ENCODE measurements at regions not wholly inside any gene's neighbourhood (a gene's known extent, or its start where the extent isn't known, plus 50 kb on each side); places are given as distances from the start of the nearest gene placed in this dataset.
"Not testable (repeated sequence)": the region's sequence is repeated elsewhere in the genome, so short reads cannot be mapped to it uniquely, and the experiment has no call there.

DNA sequence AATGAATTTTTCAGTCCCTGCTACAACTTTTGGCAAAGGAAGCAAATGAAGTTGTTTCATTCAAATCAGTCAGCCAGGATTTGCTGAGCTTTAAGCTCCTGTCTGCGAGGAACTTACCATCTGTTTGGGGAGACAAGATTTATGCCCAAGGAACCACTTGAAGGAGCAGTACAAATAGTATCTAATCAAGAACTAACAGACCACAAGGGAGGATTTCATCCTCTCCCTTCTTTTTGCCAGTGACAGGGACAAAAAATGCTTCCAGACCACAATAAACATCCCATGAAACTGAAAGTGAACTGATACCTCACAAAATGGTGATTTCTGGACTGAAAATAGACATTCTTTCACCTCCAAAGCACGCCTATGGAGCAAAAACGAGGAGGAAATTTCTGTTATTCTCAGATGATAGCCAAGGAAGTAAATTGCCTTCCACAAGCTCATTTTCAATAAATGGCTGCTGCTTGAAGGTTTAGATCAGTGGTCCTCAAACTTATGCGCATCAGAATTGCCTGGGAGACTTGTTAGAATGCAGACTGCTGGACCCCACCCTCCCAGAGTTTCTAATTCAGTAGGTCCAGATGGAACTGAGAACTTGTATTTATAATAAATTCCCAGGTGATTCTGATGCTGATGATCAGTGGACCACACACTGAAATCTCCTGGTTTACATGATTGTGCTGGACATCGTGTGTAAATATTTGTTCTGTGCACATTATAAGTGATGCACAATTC, 202.4 kb upstream of the GADL1 start:
- H3K4me3 ChIP-seq (ENCODE audit: low read depth, low read length), result no peak overlapping the region
- TF ChIP-seq, protein P1, sequence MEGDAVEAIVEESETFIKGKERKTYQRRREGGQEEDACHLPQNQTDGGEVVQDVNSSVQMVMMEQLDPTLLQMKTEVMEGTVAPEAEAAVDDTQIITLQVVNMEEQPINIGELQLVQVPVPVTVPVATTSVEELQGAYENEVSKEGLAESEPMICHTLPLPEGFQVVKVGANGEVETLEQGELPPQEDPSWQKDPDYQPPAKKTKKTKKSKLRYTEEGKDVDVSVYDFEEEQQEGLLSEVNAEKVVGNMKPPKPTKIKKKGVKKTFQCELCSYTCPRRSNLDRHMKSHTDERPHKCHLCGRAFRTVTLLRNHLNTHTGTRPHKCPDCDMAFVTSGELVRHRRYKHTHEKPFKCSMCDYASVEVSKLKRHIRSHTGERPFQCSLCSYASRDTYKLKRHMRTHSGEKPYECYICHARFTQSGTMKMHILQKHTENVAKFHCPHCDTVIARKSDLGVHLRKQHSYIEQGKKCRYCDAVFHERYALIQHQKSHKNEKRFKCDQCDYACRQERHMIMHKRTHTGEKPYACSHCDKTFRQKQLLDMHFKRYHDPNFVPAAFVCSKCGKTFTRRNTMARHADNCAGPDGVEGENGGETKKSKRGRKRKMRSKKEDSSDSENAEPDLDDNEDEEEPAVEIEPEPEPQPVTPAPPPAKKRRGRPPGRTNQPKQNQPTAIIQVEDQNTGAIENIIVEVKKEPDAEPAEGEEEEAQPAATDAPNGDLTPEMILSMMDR (IDR thresholded peaks at IDR 0.05; ENCODE audit: control insufficient read depth, extremely low read depth, insufficient read depth), result no peak
- no peak for DNase-seq (ENCODE audit: low read depth)

DNA sequence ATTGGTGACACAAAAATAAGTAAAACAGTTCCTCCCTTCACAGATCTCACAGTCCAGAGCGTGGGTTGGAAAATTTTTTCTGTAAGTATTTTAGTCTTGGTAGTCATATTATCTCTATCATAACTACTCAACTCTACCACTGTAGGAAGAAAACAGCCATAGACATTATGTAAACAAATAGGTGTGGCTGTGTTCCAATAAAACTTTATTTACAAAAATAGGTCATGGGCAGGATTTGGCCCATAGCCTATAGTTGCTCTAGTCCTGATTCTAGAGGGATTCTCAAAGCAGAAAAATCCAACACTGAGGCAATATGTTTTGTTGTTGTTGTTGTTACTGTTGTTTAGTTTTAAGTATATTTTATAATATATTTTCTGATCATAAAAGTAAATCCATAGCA, 206.1 kb upstream of the GADL1 start:
- DNase-seq (ENCODE audit: low read depth), result peak; percentile 35
- H3K4me3 ChIP-seq (ENCODE audit: low read depth, low read length), result no peak overlapping the region
- TF ChIP-seq, protein P1 (IDR thresholded peaks at IDR 0.05; ENCODE audit: control insufficient read depth, extremely low read depth, insufficient read depth), result no peak

DNA sequence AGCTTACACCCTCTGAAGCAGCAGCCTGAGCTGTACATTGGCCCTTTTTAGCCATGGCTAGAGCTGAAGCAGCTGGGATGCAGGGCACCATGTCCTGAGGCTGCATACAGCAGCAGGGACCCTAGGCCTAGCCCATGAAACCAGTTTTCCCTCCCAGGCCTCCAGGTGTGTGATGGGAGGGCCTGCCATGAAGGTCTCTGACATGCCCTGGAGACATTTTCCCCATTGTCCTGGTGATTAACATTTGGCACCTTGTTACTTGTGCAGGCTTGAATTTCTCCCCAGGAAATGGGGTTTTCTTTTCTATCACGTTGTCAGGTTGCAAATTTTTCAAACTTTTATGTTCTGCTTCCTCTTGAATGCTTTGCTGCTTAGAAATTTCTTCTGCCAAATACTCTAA, 206.8 kb upstream of the GADL1 start:
- not testable (repeated sequence) for DNase-seq (ENCODE audit: low read depth); H3K4me3 ChIP-seq (ENCODE audit: low read depth, low read length)

DNA sequence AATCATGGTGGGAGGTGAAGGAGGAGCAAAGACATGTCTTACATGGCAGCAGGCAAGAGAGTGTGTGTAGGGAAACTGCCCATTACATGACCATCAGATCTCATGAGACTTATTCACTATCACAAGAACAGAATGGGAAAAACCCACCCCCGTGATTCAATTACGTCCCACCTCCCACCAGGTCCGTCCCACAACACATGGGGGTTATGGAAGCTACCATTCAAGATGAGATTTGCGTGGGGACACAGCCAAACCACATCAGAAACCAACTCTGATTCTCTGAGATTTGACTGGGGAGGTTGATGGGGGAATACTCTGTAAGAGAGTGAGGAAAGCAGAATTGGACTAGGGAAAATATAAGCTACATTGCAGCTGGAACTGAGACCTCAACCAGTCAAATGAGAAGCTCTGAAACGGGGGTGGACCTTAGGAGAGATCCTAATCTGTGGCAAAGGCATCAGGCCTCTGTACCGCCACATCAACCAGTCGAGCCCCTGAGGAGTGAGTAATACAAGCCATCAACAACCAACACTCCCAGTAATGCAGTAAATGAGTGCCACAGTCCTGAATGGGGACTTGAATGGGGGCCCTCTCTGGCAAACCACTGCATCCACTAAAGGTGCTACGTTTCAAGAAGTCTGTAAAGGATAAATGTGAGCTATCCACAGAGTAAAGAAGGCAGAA, 207.9 kb upstream of the GADL1 start:
- TF ChIP-seq, protein P1 (IDR thresholded peaks at IDR 0.05; ENCODE audit: control insufficient read depth, extremely low read depth, insufficient read depth), result no peak
- H3K4me3 ChIP-seq (ENCODE audit: low read depth, low read length), result no peak overlapping the region
- DNase-seq (ENCODE audit: low read depth), result no peak

DNA sequence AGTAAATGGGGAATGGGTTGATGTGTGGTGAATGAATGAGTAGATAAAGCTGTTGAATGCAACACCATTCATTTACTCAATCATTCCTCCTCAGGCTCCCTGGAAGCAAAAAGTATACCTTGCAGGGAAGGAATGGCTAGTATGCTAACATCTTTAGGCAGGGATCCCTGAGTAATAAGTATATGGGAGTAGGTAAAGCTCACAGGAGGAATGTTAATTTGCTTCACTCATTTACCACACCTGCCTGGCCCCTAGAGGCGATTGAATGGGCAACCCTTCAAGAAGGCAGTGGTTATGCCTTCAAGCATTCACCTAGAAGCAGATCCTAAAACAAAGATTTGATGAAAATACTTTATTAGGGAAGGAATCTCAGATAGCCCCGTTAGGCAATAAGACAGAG, 208.7 kb upstream of the GADL1 start:
- H3K4me3 ChIP-seq (ENCODE audit: low read depth, low read length), result no peak overlapping the region
- TF ChIP-seq, protein P1 (IDR thresholded peaks at IDR 0.05; ENCODE audit: control insufficient read depth, extremely low read depth, insufficient read depth), result no peak
- no peak for DNase-seq (ENCODE audit: low read depth)

DNA sequence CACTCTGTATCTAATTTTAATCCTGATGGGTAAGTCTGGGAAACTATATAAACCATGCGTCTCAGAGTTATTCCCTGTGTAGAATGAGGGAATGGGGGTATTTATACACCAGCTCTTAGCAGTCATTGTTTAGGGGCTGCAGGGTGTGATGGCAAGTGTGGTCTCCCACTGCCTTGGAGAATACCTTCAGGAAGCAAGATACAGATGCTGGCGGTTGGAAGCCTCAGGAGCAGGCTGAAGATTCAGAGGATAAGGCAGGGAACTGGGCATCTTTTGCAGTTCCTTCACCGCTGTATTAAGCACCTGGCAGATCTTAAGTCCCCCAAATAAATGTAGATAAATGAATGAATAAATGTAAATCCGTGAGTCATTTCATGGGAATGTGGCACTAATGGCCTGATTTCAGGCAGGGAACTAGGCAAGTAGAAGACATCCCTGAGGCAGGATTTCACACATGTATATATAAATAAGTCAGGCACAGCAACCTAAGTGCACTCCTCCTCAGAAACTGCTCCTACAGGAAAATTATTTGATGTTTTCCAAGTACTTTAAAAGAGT, 209.2 kb upstream of the GADL1 start:
- TF ChIP-seq, protein P1 (IDR thresholded peaks at IDR 0.05; ENCODE audit: control insufficient read depth, extremely low read depth, insufficient read depth), result no peak
- DNase-seq (ENCODE audit: low read depth), result no peak
- no peak overlapping the region for H3K4me3 ChIP-seq (ENCODE audit: low read depth, low read length)

DNA sequence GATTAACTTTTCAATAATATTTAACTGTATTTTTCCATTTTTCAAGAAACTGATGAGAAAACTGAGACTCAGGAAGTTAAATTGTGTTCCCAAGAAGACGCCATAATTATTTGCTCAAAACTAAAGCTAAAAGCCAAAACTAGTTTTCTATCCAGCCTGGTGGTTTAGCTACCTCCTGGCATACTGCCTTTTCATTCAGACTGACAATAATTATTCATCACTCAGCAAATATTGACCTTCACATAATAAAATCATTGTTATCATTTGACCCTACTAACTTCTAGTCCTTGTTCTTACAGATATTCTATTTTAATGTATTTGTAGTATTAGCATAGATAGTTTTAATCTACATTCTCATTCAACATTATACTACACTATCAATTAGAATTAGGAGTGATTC, 210.6 kb upstream of the GADL1 start:
- DNase-seq (ENCODE audit: low read depth), result peak; percentile 62
- TF ChIP-seq, protein P1 (IDR thresholded peaks at IDR 0.05; ENCODE audit: control insufficient read depth, extremely low read depth, insufficient read depth), result no peak
- no peak overlapping the region for H3K4me3 ChIP-seq (ENCODE audit: low read depth, low read length)

Measured in LNCaP clone FGC (cell line).